Pulmonary artery endothelial cell (primary cell): ENCODE measurements at regions not wholly inside any gene's neighbourhood (a gene's known extent, or its start where the extent isn't known, plus 50 kb on each side); places are given as distances from the start of the nearest gene placed in this dataset.

Experiments used
- DNase-seq: peaks from one replicate; pipeline ENCODE4 v3.0.0-alpha.2; 2011; ENCODE audit warnings: low read depth, low spot score

DNA sequence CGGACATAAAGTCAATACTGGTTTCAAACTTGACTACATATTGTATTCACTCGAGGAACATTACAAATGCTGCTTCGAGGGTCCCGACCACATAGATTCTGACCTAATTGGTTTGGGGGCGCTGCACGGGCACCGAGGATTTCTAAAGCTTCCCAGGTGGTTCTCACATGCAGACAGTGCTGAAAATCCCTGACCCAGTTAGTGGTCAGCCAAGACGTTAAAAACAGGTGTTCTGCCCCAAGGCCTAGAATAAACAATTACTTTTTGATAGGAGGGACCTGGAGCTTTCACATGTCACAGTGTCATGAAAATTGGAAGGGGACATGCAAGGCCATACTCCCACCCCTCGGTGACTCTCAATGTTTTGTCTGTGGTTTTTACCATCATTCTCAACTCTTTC is 368.9 kb downstream of the RNF144A start:
- DNase-seq: no peak

DNA sequence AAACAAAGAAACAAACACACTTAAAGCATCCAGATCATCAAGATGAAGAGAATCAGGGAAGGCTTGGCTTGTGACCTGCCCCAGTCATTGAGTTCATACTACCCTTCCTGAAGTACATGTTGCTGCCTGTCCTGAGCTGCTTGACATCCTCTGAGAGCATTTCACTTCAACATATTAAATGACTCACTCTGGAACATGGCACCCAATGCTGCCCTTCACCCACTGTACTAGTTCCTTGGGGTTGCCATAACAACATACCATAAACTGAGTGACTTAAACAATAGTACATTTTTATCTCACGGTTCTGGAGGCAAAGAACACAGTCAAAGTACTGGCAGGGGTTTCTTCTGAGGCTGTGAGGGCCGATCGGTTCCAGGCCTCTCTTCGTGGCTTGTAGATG is 371.3 kb downstream of the RNF144A start:
- no peak for DNase-seq

DNA sequence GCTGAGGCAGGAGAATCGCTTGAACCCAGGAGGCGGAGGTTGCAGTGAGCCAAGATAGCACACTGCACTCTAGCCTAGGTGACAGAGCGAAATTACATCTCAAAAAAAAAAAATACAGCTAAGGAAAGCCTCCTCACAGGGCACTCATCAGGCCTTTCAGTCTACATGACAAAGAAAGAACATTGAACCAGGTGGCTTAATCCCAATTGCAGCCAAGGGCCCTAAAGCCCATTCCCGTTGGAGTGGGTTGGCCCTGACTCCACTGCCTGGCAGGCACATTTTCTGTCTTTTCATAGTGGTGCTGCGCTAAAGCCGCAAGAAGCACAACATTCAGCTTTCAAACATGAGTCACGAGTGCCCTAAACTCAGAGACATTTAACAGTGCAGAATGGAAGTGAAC is 372.5 kb downstream of the RNF144A start:
- no peak for DNase-seq

DNA sequence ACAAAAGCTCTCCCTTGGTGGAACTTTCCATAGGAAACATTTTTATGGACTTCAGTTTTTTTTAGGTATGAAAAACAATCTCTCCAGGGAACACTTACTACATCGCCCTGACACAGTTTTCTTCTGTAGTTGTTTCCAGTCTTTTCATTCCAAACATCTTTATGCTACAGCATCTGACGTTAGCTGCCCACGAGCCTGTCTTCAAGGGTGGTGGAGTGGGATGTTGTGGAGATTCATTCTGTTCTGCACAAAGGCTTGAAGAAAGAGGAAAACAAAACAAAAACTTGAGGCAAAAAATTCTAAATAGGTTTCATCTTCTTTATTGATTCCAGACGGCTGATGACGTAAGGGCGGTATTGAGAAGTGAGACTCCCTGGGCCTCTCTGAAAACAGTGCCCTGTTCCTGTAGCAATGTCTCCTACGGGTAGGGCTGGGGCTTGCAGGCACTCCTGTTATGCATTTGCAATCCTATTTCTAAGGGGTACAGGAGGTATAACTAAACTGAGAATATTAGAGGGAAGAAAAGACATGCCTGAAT is 375.0 kb downstream of the RNF144A start:
- DNase-seq: no peak

DNA sequence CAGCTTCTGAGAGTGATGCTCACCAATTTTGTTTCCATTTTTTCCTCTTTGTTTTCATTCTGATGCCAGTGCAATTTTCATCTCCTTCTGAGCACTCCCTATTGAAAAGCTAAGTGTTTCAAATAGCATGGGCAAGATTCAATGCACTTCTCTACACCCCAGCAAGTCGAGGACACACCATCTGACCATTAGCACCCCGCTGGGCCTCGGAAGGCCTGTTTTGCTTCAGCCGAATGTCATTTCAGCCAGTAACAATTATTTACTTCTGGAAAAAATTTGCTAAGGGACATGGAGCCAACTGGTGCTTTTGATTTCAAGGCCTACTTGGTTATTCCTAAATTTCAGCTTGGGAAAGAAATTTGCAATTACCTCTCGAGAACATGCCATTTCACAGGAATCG is 392.4 kb downstream of the RNF144A start:
- no peak for DNase-seq

DNA sequence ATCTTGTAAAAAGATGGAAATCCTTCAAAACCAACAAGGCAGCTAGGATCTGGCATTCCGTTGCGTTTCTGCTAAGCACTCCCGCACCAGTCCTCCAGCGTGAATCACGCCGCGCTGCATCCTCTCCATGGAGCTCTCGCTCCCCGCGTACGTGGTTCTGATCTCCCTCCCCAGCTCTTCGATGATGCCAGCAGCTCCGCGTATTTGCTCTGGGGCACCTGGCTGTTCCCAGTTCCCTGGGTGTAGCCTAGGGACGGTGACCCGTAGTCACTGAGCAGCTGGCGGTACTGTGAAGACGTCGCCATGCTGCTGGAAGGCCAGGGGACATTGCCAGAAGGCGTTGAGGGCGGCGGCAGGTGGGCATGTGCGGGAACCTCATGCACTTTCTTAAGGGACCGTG is 407.5 kb downstream of the RNF144A start:
- DNase-seq: no peak

DNA sequence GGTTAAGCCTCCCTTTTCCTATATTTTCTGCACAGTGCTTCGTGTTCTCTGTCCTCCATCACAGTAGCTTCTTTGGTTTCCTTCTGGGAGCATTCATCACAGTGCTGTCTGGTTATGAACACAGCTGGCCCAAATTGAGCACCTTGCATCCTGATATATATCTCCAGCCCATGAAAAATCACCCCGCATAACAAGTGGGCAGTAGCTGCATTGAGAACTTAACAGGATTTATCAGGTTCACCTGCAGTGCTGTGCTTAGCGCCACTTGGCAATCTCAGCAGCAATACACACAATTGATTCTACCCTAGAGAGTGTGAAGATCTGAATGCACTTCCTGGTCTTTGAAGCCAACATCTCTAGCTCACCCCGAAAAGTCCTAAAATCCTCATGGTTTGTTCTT is 408.0 kb downstream of the RNF144A start:
- no peak for DNase-seq

DNA sequence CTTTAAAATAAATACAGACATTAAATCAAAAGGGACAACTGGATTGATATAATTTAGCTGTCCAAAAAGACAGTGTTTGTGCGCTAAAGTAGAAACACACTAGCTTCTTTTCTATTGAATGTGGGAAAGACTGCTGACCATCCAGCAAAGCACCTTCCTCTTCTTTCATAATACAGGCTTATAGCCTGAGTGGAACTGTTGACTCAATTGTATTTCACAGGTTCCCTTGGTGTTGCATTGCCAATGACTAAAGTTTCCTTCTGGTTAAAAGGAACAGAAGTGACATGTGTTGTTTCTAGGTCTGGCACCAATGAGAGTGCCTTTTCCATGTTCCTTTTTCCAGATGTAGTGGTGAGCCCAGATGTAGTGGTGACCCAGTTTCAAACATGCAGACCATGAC is 412.3 kb downstream of the RNF144A start:
- DNase-seq: no peak

DNA sequence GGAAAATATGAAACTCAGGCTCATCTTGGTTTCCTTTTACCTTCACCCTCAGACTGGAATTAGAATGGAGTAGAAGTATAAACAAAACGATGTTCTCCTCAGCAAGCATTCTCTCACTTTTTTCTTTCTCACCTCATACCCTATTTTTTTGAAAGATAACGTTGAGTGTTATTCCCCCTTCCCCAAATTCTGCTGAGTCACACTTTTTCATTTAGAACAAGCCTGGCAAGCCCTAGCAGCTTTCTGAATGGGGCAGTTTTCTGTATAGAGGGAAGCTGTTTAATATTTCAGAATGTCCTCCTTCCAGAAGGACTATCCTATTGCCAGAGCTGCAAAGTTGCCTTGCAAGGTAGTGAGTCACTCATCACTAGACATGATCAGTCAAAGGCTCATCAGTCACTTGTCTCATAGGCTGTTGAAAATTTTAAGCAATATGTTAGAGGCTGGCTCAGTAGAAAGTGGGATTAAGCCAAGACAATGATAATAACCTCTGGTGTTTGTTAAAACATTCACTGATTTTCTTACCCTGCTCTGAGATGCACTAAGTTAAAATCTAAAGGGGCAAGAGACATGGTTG is 416.1 kb downstream of the RNF144A start:
- no peak for DNase-seq

DNA sequence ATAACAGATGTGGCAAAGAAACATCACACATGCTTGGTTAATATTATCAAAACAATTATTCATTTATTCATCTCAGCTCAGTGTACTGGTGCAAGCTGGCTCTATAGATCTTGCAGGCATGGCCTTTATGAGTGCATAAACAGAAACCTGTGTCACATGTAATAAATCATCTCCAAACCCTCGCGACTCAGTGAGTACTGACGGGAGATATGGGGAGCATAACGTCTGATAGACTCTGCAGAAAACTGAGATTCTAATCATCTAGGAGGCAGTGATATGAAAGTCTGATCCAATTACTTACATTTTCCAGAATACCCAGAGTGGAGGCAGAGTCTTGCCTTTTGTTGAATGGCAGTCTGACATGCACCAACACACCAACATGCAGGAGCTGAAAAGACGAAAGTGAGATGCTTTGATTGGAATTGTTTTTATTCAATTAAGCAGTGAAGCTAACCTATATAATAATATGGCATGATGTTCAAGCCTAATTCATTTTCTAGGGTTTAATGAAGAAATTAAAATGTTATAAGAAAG is 416.8 kb downstream of the RNF144A start:
- no peak for DNase-seq

DNA sequence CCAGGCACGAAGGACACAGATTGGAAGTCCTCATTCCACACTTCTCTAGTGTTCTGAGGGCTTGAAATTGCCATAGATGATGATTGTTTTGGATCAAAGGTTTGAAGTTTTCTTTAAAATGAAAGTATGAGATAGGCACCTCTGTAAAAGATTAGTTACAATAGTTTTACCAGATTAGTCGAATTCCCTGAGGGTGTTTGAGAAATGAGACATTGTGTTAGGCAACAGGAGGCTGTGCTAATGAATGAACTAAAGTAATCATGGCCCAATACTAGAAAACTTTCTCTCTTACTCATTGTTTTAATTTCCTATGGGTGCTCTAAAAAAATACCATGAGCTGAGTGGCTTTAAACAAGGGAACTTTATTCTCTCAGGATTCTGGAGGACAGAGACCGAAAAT is 421.7 kb downstream of the RNF144A start:
- no peak for DNase-seq

DNA sequence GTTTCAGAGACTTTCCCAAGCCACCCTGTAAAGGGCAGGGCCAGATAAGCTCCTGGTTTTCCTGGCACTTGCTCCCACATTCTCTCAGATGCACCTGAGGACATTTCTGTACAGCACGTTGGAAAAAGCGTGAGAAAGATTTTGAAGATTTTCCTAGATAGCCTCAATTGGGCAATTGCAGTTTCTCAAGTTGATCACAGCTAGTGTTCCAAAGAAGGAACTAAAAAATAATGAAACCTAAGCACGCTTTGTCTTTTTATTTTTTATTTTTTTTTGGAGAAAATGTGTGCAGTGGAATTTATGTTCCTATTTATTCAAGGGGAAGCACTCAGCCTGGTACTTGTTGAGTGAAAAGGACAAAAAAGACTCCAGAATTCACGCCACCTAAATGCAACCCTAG is 429.1 kb downstream of the RNF144A start:
- no peak for DNase-seq

DNA sequence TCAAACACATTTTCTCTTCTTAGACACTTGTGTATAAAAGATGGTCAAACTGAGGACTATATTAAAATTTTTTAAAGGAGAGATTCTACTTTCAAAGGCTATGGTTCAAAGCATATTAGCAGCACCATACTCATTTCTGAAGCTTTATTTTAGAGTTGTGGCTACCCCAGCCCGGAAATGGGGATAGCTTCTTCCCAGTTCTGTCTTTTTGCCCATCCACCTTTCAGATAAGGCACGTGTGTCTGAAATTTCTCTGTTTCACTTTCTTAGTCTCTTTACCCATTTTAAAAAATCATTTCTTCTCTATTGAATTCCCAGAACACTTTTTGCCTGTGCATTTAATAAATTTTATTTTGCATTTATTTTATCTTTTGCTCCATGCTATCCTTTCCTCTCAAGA is 431.5 kb downstream of the RNF144A start:
- DNase-seq: no peak

DNA sequence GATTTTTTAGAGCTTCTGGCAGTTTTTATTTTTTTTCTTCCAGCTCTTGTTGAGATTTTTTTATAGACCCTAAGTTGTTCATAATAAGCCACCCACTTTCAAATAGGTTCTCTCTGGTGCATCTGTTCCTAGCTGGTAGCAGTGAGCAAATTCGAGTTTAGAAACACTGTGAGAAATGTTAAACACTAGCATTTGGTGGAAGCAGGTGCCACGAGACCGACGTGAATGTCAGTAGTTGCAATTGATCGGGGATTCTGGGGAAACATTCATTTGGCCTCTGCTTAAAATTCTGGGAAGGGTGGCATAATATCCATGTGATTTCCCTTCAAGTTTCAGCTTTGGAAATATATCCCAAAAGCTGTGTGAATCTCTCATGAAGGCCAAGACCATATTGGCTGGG is 435.0 kb downstream of the RNF144A start:
- no peak for DNase-seq

DNA sequence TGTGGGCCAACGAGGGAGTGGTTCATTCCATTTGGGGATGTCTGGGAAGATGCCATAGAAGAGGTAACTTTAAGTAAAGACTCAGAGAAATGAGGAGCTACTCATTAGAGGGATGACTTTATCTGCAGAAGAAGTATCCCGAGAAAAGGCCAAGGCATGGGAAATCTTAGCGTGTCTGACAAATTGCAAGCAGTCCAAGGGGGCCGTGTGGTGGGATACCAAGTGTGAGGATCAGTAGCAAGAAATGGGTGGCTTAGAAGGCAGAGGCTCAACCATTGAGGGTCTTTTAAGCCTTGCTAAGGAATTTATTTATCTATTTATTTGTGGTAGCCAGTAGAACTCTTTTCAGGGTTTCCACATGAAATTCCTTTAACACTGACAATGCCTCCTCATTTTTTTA is 436.4 kb downstream of the RNF144A start:
- DNase-seq: no peak

DNA sequence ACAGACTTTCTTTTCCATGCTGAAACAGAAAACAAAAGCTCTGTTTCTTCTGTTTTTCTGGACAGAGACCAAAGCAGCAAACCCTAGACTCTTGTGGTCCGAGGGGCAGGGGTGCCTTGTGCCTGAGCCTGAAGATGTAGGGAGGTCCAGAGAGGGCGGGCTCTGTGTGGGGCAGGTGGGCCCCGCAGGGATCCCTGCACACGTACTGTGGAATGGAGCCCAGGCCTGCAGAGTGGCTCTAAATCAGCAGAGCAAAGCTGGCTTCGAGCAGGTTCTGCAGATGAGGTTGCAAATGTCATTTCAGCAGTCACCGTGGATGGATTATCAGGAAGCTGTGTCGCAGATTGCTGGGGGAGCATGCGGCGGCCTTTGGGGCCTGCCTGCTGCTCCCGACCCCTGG is 438.6 kb downstream of the RNF144A start:
- DNase-seq: no peak

DNA sequence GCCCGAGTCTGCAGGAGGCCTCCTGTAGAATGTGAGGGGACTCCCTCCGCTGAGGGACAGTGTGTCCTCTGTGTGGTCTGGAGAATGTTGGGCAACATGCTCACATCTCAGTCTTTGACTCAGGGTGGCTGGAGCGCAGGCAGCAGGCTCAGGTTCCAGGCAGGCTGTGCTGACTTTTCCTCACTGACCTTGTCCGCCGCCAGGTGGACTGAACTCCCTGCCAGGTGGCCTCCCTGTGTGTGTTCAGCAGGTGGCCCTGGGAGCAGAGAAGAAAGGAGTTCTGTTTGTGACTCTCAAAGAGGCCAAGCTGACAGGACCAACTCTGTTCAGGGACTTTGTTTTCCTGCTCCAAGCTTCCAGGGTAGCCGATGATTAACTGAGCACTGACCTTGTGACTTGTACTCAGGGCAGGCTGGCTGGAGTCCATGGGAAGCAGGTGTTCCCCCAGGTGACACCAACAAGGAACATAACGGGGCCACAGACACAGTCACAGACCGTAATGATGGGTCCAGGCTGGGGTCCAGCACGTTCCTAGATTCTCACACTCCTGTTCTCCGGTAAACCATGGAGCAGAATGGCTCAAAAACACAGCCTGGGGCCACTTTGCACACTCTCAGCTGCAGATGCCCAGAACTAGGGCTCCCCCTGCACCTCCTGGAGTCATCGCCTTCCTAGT is 439.8 kb downstream of the RNF144A start:
- DNase-seq: no peak

DNA sequence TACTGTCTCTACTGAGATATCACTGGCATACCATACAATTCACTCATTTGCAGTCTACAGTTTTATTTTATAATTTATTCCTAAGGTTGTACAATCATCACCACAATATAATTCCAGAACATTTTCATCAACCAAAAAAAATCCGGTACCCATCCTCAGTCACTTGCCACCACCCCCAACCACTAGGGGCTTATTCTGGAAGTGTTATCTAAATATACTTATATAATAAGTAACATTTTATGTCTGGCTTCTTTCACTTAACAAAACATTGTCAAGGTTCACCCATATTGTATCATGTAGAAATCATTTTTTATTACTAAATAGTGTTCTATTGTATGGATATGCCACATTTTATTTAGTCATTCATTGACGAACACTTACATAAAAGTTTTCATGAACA is 440.8 kb downstream of the RNF144A start:
- no peak for DNase-seq

DNA sequence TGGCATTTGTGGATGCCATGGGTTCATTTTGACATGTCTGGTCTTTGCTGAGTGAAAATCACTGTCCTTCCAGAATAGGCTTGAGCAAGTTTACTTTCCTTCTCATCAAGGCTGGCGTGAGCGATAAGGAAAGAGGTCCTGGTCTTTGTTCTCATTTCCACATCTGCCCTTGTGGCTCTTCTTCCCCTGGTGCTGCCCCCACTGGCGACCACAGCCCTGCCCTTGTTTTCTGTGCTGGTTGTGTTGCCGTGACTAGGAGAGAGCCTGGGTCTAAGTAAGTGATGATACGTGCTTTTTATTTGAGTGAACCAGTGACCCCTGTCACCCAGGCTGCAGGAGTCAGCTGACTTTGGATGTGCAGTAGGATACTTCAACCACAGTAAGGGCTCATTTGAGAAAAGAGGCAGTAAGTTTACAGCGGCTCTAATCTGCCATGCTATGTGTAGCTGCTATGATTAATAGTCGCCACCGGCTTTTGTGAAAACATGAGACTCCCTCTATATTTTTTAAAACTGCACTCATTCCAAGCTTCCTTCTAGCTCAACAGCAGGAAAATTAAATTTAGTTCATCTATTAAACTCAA is 441.7 kb downstream of the RNF144A start:
- DNase-seq: no peak

DNA sequence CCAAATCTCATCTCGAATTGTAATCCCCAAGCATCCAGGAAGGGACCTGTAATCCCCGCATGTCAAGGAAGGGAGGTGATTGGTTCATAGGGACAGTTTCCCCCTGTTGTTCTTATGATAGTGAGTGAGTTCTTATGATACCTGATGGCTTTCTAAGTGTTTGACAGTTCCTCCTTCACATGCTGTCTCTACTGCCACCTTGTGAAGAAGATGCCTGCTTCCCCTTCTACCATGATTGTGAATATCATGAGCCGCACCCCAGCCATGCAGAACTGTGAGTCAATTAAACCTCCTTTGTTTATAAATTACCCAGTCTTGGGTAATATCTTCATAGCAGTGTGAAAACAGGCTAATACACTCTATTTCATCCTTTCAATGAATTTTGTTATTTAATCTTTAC is 446.7 kb downstream of the RNF144A start:
- no peak for DNase-seq

DNA sequence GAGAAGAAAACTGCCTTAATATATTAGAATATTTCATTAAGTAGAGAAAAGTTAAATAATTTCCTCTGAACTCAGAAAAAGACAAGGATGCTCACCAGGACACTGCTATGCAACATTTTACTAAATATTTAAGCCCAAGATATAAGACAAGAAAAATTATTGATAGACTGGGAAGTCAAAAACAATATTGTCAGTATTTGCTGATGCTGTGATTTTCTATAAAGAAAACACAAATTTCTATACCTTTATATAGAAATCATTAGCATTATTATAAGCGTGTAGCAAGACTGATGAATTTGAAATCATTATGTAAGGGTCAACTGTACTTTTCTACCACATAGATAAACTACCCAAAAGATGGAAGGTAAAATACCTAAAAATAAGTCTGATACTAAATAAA is 451.0 kb downstream of the RNF144A start:
- no peak for DNase-seq

DNA sequence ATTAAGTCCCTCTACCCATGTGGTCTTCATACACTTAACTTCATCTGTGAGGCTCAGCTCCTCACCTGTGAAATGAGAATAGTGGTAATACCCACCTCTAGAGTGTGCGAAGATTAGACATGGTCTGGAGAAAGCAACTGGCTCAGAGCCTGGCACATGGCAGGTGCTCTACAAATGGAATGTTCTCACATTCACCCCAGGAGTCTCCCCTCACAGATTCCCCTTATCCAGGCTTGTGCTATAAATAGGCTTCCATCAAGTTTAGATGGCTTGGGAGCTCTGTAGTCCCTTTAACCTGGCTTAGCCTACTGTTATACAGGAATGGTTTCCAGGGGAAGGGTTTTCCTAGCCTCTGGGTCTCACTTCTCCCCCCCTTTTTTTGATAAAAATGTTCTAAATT is 455.9 kb downstream of the RNF144A start:
- DNase-seq: no peak

DNA sequence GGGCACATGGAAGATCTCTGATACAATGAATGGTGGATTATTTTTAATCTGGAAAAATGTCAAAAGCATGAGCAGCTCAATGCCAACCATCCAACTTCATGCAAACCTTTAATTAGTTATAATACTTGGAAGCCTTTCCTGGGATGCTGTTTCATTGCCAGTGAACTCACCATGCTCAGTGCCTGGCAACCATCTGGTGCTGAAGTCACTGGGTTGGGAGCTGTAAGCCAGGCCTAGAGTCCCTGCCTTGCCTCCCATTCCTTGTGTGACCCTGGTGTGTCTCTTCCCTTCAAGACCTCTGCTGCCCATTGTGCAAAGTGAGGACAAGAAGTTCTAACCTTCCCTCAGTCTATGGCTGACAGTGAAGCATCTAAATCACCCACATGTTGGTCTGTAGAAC is 458.7 kb downstream of the RNF144A start:
- no peak for DNase-seq
